HG03520 (cell line): ENCODE measurements at regions not wholly inside any gene's neighbourhood (a gene's known extent, or its start where the extent isn't known, plus 50 kb on each side); places are given as distances from the start of the nearest gene placed in this dataset.
A peak's percentile ranks its signal among the peaks of the same experiment; 100 is the strongest.
"Not testable (repeated sequence)": the region's sequence is repeated elsewhere in the genome, so short reads cannot be mapped to it uniquely, and the experiment has no call there.

Experiments used
- ATAC-seq: cut with Tn5 transposase; IDR thresholded peaks from one replicate; pipeline ENCODE4 v1.9.1; 2021; ENCODE audit warnings: mild to moderate bottlenecking, moderate library complexity; ENCODE audit not compliant: unreplicated experiment

- not testable (repeated sequence) for ATAC-seq
Measured at GRCh38 chr15:28614420-28614819, 61.1 kb downstream of the GOLGA6L25 start.

- not testable (repeated sequence) for ATAC-seq
Measured at GRCh38 chr15:28621704-28622103, 68.3 kb downstream of the GOLGA6L25 start.

- ATAC-seq, result peak; percentile 50
Measured at GRCh38 chr15:28622197-28622596, 68.8 kb downstream of the GOLGA6L25 start.

- ATAC-seq, result not testable (repeated sequence)
Measured at GRCh38 chr15:28624381-28624780, 71.0 kb downstream of the GOLGA6L25 start.

- not testable (repeated sequence) for ATAC-seq
Measured at GRCh38 chr15:28639016-28639415, 73.2 kb downstream of the GOLGA8M start.
